ENCODE measurements at regions not wholly inside any gene's neighbourhood (a gene's known extent, or its start where the extent isn't known, plus 50 kb on each side); places are given as distances from the start of the nearest gene placed in this dataset.

DNA sequence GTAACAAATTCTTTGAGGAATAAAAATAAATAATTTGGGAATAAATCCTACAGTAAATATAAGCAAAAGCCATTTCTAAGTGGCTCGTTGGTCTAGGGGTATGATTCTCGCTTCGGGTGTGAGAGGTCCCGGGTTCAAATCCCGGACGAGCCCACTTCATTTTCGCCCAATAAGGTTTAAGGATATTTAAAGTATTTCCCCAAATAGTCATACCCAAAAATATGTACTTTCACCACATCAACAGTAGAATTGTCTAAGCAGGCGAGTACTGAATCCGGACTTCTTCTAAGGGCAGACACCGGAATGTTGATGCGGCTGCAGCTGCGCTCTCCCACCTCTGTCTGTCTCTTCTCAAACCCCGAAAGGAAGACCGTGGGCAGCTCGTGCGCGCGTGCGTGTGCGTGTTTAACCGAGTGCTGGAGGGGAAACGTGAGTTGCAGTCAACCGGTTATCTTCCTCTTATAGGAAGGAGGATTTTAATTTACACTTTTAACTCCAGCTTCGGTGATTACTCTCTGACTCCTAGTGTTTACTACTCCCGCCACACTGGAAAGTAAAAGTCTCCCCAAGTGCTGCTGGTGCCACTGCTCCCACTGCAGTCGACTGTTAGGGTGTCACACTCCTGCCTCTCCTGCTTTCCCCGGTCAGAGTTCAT, 155.7 kb upstream of the PRSS16 start:
- TF ChIP-seq, protein P1, sequence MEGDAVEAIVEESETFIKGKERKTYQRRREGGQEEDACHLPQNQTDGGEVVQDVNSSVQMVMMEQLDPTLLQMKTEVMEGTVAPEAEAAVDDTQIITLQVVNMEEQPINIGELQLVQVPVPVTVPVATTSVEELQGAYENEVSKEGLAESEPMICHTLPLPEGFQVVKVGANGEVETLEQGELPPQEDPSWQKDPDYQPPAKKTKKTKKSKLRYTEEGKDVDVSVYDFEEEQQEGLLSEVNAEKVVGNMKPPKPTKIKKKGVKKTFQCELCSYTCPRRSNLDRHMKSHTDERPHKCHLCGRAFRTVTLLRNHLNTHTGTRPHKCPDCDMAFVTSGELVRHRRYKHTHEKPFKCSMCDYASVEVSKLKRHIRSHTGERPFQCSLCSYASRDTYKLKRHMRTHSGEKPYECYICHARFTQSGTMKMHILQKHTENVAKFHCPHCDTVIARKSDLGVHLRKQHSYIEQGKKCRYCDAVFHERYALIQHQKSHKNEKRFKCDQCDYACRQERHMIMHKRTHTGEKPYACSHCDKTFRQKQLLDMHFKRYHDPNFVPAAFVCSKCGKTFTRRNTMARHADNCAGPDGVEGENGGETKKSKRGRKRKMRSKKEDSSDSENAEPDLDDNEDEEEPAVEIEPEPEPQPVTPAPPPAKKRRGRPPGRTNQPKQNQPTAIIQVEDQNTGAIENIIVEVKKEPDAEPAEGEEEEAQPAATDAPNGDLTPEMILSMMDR (IDR thresholded peaks at IDR 0.05) = no peak
- TF ChIP-seq POLR2AphosphoS5 (IDR thresholded peaks at IDR 0.05) = no peak
